ENCODE measurements at regions not wholly inside any gene's neighbourhood (a gene's known extent, or its start where the extent isn't known, plus 50 kb on each side); places are given as distances from the start of the nearest gene placed in this dataset.

DNA sequence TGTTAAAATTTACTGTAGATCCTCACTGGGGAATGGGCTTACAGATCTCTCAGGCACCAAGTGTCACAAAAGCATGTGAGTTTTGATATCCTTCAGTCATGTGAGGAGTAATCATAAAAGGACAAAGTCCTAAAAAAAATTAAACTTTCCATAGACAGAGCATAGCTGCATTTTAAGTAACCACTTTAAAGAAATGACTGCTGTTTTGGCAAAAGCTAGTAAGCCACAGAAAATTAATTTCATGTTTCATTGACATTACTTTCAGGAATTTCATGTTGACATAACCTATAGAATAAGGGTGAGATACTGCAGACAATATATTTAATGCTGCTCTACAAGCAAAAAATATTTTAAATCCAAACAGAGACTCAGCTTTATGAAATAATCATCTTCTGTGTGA lies 156.3 kb downstream of the LYPLAL1 start:
- DNase-seq, result no peak
- Histone ChIP-seq H3K4me1 (ENCODE audit: low read depth) (no peaks in the 10 kb centered on the region), H3K9me3 (no peaks in the 10 kb centered on the region), H3K36me3 (ENCODE audit: low read depth) (no peaks in the 10 kb centered on the region), H3K4me3 (no peak overlapping the region)
- no peak for ATAC-seq
- intact Hi-C loops (cut with DNase I, micrococcal nuclease), result no loop called here
- TF ChIP-seq, protein P1, sequence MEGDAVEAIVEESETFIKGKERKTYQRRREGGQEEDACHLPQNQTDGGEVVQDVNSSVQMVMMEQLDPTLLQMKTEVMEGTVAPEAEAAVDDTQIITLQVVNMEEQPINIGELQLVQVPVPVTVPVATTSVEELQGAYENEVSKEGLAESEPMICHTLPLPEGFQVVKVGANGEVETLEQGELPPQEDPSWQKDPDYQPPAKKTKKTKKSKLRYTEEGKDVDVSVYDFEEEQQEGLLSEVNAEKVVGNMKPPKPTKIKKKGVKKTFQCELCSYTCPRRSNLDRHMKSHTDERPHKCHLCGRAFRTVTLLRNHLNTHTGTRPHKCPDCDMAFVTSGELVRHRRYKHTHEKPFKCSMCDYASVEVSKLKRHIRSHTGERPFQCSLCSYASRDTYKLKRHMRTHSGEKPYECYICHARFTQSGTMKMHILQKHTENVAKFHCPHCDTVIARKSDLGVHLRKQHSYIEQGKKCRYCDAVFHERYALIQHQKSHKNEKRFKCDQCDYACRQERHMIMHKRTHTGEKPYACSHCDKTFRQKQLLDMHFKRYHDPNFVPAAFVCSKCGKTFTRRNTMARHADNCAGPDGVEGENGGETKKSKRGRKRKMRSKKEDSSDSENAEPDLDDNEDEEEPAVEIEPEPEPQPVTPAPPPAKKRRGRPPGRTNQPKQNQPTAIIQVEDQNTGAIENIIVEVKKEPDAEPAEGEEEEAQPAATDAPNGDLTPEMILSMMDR (IDR thresholded peaks at IDR 0.05), result no peak

- H3K4me1 ChIP-seq (ENCODE audit: low read depth), result no peaks in the 10 kb centered on the region
- H3K9me3 ChIP-seq, result no peaks in the 10 kb centered on the region
- no peaks in the 10 kb centered on the region for H3K36me3 ChIP-seq (ENCODE audit: low read depth)
- intact Hi-C loops (cut with DNase I, micrococcal nuclease), result no loop called here
- H3K4me3 ChIP-seq, result no peak overlapping the region
- TF ChIP-seq, protein P1 (IDR thresholded peaks at IDR 0.05), result no peak
- ATAC-seq (no peak), DNase-seq (no peak)
Observed at GRCh38 chr1:219329578-219329977, 155.9 kb downstream of the LYPLAL1 start.

- Histone ChIP-seq H3K9me3 (no peaks in the 10 kb centered on the region), H3K4me1 (ENCODE audit: low read depth) (no peaks in the 10 kb centered on the region), H3K36me3 (ENCODE audit: low read depth) (no peaks in the 10 kb centered on the region), H3K4me3 (no peak overlapping the region)
- intact Hi-C loops (cut with DNase I, micrococcal nuclease), result no loop called here
- no peak for ATAC-seq
- no peak for DNase-seq
- TF ChIP-seq, protein P1 (IDR thresholded peaks at IDR 0.05), result no peak
Observed at GRCh38 chr1:219326843-219327242, 153.2 kb downstream of the LYPLAL1 start.

GRCh38 chr1:219325368-219325742 lies 151.7 kb downstream of the LYPLAL1 start:
- Histone ChIP-seq H3K4me1 (ENCODE audit: low read depth) (no peaks in the 10 kb centered on the region), H3K36me3 (ENCODE audit: low read depth) (no peaks in the 10 kb centered on the region), H3K4me3 (no peak overlapping the region), H3K9me3 (no peaks in the 10 kb centered on the region)
- intact Hi-C loops (cut with DNase I, micrococcal nuclease), result no loop called here
- DNase-seq, result no peak
- ATAC-seq, result no peak
- TF ChIP-seq, protein P1 (IDR thresholded peaks at IDR 0.05), result no peak

DNA sequence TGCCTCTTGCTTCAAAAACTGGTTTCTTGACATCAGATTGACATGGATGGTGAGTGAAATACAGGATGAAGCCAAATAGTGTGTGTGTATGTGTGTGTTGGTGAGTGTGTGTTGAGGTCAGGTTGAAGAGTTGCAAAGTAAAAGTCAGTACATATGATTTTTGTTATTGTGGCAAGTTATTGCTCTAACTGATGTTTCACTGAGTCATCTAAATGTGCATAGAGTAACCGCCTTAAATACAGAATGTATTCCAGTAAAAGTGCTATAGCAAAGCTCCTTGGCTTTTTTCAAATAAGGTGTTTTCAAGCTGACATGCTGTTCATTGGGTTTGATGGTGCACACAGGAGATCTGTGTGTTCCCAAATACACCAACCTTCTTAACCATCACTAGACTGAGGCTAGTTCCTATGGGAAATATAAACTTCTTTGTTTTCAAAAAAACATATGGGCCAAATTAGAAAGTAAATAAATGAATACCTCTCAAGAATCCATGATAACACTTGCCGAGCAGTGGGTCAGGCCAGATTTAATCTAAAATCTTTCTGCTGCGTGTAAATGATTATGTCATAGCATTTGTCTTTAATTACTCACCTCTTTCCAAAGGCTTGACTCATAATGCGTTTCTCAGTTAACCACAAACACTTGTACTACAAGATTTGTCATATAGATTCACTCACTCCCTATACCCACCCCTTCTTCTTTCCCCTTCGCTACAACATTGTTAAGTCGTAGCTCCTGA lies 151.1 kb downstream of the LYPLAL1 start:
- TF ChIP-seq, protein P1 (IDR thresholded peaks at IDR 0.05), result no peak
- no peak for ATAC-seq

DNA sequence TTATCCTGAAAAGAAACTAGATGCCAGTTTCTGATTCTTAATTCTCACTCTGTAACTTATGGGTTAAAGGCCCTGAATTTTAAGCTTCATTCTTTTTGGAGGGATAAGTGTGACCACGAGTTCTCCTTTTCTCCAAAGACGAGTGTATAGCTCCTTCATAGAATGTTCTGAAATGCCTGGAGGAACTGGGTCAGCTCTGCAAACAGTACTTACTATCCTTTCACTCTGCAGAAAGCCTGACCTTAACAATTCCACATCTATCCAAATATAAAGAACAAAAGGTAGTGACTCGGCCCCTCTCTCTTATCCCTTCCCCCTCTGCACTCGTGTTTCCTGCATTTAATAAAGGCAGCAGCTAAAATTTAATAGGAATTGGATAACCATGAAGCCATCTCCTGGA lies 150.5 kb downstream of the LYPLAL1 start:
- ATAC-seq (no peak), DNase-seq (no peak)
- Histone ChIP-seq H3K36me3 (ENCODE audit: low read depth) (no peaks in the 10 kb centered on the region), H3K4me3 (no peak overlapping the region), H3K9me3 (no peaks in the 10 kb centered on the region), H3K4me1 (ENCODE audit: low read depth) (no peaks in the 10 kb centered on the region)
- intact Hi-C loops (cut with DNase I, micrococcal nuclease), result no loop called here
- TF ChIP-seq, protein P1 (IDR thresholded peaks at IDR 0.05), result no peak

More for the DNA sequence above, 151.1 kb downstream of the LYPLAL1 start:
- DNase-seq, result no peak
- intact Hi-C loops (cut with DNase I, micrococcal nuclease), result no loop called here
- Histone ChIP-seq H3K4me1 (ENCODE audit: low read depth) (no peaks in the 10 kb centered on the region), H3K36me3 (ENCODE audit: low read depth) (no peaks in the 10 kb centered on the region), H3K4me3 (no peak overlapping the region), H3K9me3 (no peaks in the 10 kb centered on the region)

Data from mucosa of descending colon (tissue), 3 donors.